ENCODE measurements at regions not wholly inside any gene's neighbourhood (a gene's known extent, or its start where the extent isn't known, plus 50 kb on each side); places are given as distances from the start of the nearest gene placed in this dataset.
A peak's percentile ranks its signal among the peaks of the same experiment; 100 is the strongest.

- no peak for DNase-seq (ENCODE audit: low read depth in 1 of 2, low spot score in 1 of 2)
- Histone ChIP-seq H3K4me3 (replicated peaks; ENCODE audit: insufficient read depth, low read length) (no peak overlapping the region), H3K27me3 (ENCODE audit: insufficient read depth, poor library complexity, severe bottlenecking) (no peaks in the 10 kb centered on the region), H3K27ac (replicated peaks) (no peak overlapping the region)
- TF ChIP-seq REST (IDR thresholded peaks at IDR 0.05; ENCODE audit: insufficient replicate concordance, low read depth) (no peak), POLR2AphosphoS5 (IDR thresholded peaks at IDR 0.05; ENCODE audit: low read depth) (no peak), CTCF (IDR thresholded peaks at IDR 0.05; ENCODE audit: insufficient read depth, low read length) (no peak), GABPA (IDR thresholded peaks at IDR 0.05; ENCODE audit: low read depth) (no peak), SPI1 (IDR thresholded peaks at IDR 0.05; ENCODE audit: borderline replicate concordance, low read depth) (no peak)
Observed at GRCh38 chrX:115940348-115940747, 230.2 kb upstream of the AGTR2 start.

- DNase-seq (ENCODE audit: low read depth in 1 of 2, low spot score in 1 of 2): peak in 1 of 2 experiments; percentile 81
- H3K27ac ChIP-seq (replicated peaks): 0 out of 2 replicates have a peak overlapping the region, but pooled peaks have one; percentile 17
- TF ChIP-seq SPI1 (IDR thresholded peaks at IDR 0.05; ENCODE audit: borderline replicate concordance, low read depth) (no peak), CTCF (IDR thresholded peaks at IDR 0.05; ENCODE audit: insufficient read depth, low read length) (no peak), POLR2AphosphoS5 (IDR thresholded peaks at IDR 0.05; ENCODE audit: low read depth) (no peak), REST (IDR thresholded peaks at IDR 0.05; ENCODE audit: insufficient replicate concordance, low read depth) (no peak), GABPA (IDR thresholded peaks at IDR 0.05; ENCODE audit: low read depth) (no peak)
- no peaks in the 10 kb centered on the region for H3K27me3 ChIP-seq (ENCODE audit: insufficient read depth, poor library complexity, severe bottlenecking)
- H3K4me3 ChIP-seq (replicated peaks; ENCODE audit: insufficient read depth, low read length): no peak overlapping the region
Observed at GRCh38 chrX:115940888-115941332, 229.6 kb upstream of the AGTR2 start.

GRCh38 chrX:115941388-115941787, 229.2 kb upstream of the AGTR2 start:
- H3K27me3 ChIP-seq (ENCODE audit: insufficient read depth, poor library complexity, severe bottlenecking): no peaks in the 10 kb centered on the region
- no peak overlapping the region for H3K4me3 ChIP-seq (replicated peaks; ENCODE audit: insufficient read depth, low read length)
- H3K27ac ChIP-seq (replicated peaks): no peak overlapping the region
- TF ChIP-seq GABPA (IDR thresholded peaks at IDR 0.05; ENCODE audit: low read depth): no peak
- no peak for TF ChIP-seq CTCF (IDR thresholded peaks at IDR 0.05; ENCODE audit: insufficient read depth, low read length)
- TF ChIP-seq POLR2AphosphoS5 (IDR thresholded peaks at IDR 0.05; ENCODE audit: low read depth): no peak
- TF ChIP-seq SPI1 (IDR thresholded peaks at IDR 0.05; ENCODE audit: borderline replicate concordance, low read depth): no peak
- no peak for TF ChIP-seq REST (IDR thresholded peaks at IDR 0.05; ENCODE audit: insufficient replicate concordance, low read depth)
- DNase-seq (ENCODE audit: low read depth in 1 of 2, low spot score in 1 of 2): no peak
